Breast epithelium (tissue), 3 donors: ENCODE measurements at regions not wholly inside any gene's neighbourhood (a gene's known extent, or its start where the extent isn't known, plus 50 kb on each side); places are given as distances from the start of the nearest gene placed in this dataset.

ENCODE experiments used
- CTCF ChIP-seq, 3 donors: fragments of 450-650 bp; IDR thresholded peaks; one replicate each; pipeline ENCODE4 v1.5.1; 2016 to 2017; ENCODE audit warnings: antibody characterized with exemption in 3 of 3, mild to moderate bottlenecking in 3 of 3, moderate library complexity in 3 of 3
- POLR2AphosphoS5 ChIP-seq, 3 donors: sonication (generic); formaldehyde crosslinking; IDR thresholded peaks; one replicate each; pipeline ENCODE4 v1.6.1; 2017; ENCODE audit warnings: antibody characterized with exemption in 3 of 3

GRCh38 chr5:107032629-107033028, 638.1 kb downstream of the EFNA5 start:
- TF ChIP-seq CTCF (IDR thresholded peaks at IDR 0.05): no peak
- TF ChIP-seq POLR2AphosphoS5 (IDR thresholded peaks at IDR 0.05): no peak
